WERI-Rb-1 (cell line): ENCODE measurements at regions not wholly inside any gene's neighbourhood (a gene's known extent, or its start where the extent isn't known, plus 50 kb on each side); places are given as distances from the start of the nearest gene placed in this dataset.

Source experiments
- DNase-seq: peaks from one replicate; pipeline ENCODE4 v3.0.0-alpha.2; 2020
- H3K27ac ChIP-seq: fragments of 250-450 bp; sonication (Bioruptor Pico); 2 replicates; pipeline ENCODE4 v1.5.1; 2020; ENCODE audit warnings: mild to moderate bottlenecking, moderate library complexity
- H3K27me3 ChIP-seq: fragments of 250-450 bp; sonication (Bioruptor Pico); 2 replicates; pipeline ENCODE4 v1.5.1; 2021; ENCODE audit warnings: mild to moderate bottlenecking, low read depth, moderate library complexity; ENCODE audit not compliant: insufficient read depth, severe bottlenecking
- H3K36me3 ChIP-seq: fragments of 250-450 bp; sonication (Bioruptor Pico); 2 replicates; pipeline ENCODE4 v1.5.1; 2020; ENCODE audit warnings: mild to moderate bottlenecking, moderate library complexity
- H3K4me3 ChIP-seq: 2 replicates; pipeline ENCODE4 v1.5.1; 2011; ENCODE audit warnings: low read depth, mild to moderate bottlenecking, control low read depth, low read length
- H3K9me3 ChIP-seq: fragments of 250-450 bp; sonication (Bioruptor Pico); 2 replicates; pipeline ENCODE4 v1.5.1; 2021; ENCODE audit warnings: mild to moderate bottlenecking, moderate library complexity; ENCODE audit not compliant: severe bottlenecking
- TF ChIP-seq, protein P1 (sequence below): IDR thresholded peaks from 2 replicates; pipeline ENCODE4 v1.5.1; 2011; ENCODE audit warnings: low read depth, mild to moderate bottlenecking, control low read depth, inconsistent platforms, low read length

GRCh38 chr1:56315293-56315942 lies 263.9 kb downstream of the PLPP3 start:
- Histone ChIP-seq H3K4me3 (no peak overlapping the region), H3K9me3 (peaks cover 3% of the 10 kb centered on the region), H3K27me3 (no peaks in the 10 kb centered on the region), H3K27ac (no peak overlapping the region), H3K36me3 (no peaks in the 10 kb centered on the region)
- TF ChIP-seq, protein P1, sequence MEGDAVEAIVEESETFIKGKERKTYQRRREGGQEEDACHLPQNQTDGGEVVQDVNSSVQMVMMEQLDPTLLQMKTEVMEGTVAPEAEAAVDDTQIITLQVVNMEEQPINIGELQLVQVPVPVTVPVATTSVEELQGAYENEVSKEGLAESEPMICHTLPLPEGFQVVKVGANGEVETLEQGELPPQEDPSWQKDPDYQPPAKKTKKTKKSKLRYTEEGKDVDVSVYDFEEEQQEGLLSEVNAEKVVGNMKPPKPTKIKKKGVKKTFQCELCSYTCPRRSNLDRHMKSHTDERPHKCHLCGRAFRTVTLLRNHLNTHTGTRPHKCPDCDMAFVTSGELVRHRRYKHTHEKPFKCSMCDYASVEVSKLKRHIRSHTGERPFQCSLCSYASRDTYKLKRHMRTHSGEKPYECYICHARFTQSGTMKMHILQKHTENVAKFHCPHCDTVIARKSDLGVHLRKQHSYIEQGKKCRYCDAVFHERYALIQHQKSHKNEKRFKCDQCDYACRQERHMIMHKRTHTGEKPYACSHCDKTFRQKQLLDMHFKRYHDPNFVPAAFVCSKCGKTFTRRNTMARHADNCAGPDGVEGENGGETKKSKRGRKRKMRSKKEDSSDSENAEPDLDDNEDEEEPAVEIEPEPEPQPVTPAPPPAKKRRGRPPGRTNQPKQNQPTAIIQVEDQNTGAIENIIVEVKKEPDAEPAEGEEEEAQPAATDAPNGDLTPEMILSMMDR: no peak
- DNase-seq: no peak

DNA sequence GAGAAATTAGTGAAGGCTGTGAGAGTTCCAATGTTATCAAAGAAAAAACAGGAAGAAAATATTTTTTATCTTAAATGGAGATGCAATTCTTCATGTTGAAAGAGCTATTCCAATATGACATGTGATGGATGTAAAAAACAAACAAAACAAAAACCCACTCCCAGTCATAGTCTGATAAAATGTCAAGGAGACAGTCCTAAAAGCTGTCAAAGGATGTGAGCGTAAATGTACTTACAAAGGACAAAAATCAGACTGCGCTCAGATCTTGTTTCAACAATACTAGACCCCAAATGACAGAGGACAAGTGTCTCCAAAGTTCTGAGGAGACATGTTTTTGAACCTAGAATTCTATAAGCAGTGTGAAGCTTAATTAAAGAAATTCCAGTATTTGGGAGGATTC lies 265.8 kb downstream of the PLPP3 start:
- DNase-seq: no peak
- TF ChIP-seq, protein P1: no peak
- Histone ChIP-seq H3K9me3 (peaks cover 3% of the 10 kb centered on the region), H3K36me3 (no peaks in the 10 kb centered on the region), H3K27me3 (no peaks in the 10 kb centered on the region), H3K27ac (no peak overlapping the region), H3K4me3 (no peak overlapping the region)

DNA sequence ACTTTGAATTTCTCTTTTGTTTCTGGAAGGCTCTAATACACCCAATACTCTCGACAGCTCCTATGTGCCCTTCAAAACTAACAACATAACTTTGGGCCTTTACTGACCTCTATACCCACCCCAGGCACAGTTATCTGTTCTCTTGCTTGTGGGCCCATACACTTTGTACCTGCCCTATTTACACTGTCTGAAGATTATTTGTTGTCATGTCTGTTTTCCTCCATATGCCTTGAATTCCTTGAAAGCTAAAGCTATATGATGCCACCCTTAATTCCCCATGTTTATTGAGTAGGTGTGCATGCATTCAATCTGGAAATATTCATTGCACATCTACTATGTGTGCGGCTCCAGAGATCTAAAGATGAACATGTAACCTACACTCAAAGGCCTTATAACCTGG lies 267.6 kb downstream of the PLPP3 start:
- Histone ChIP-seq H3K36me3 (no peaks in the 10 kb centered on the region), H3K9me3 (peaks cover 3% of the 10 kb centered on the region), H3K27ac (no peak overlapping the region), H3K27me3 (no peaks in the 10 kb centered on the region), H3K4me3 (no peak overlapping the region)
- DNase-seq: no peak
- TF ChIP-seq, protein P1: no peak

GRCh38 chr1:56310945-56311344 lies 268.4 kb downstream of the PLPP3 start:
- H3K9me3 ChIP-seq: peaks cover 3% of the 10 kb centered on the region
- H3K27ac ChIP-seq: no peak overlapping the region
- TF ChIP-seq, protein P1: no peak
- H3K36me3 ChIP-seq: no peaks in the 10 kb centered on the region
- no peak overlapping the region for H3K4me3 ChIP-seq
- DNase-seq: no peak
- H3K27me3 ChIP-seq: no peaks in the 10 kb centered on the region

DNA sequence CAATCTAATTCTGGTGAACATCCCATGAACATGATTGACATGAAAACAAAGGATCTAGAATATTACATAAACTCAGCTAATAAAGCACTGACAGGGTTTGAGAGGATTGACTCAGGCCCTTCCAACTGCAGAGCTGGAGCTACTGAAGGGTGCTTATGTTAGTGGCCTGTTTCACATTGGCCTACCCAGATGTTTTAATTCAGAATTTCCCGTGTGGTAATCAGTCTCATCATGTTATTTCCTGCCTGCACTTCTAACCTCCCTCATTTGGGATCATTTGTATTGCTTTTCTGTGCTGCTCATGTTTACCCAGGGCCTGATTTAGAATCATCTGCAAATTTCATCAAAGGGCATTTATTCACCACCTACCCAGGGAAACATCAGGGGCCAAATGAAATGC lies 270.3 kb downstream of the PLPP3 start:
- Histone ChIP-seq H3K27me3 (no peaks in the 10 kb centered on the region), H3K4me3 (no peak overlapping the region), H3K36me3 (no peaks in the 10 kb centered on the region), H3K27ac (no peak overlapping the region), H3K9me3 (peaks cover 3% of the 10 kb centered on the region)
- TF ChIP-seq, protein P1: no peak
- DNase-seq: no peak

- no peak overlapping the region for H3K27ac ChIP-seq
- H3K27me3 ChIP-seq: no peaks in the 10 kb centered on the region
- H3K4me3 ChIP-seq: no peak overlapping the region
- no peak for DNase-seq
- H3K9me3 ChIP-seq: no peaks in the 10 kb centered on the region
- TF ChIP-seq, protein P1: no peak
- no peaks in the 10 kb centered on the region for H3K36me3 ChIP-seq
Measured at GRCh38 chr1:56304975-56305374, 274.4 kb downstream of the PLPP3 start.
